ENCODE measurements at regions not wholly inside any gene's neighbourhood (a gene's known extent, or its start where the extent isn't known, plus 50 kb on each side); places are given as distances from the start of the nearest gene placed in this dataset.

GRCh38 chr4:144507311-144508101 lies 138.4 kb upstream of the HHIP start:
- no peak for TF ChIP-seq CTCF (IDR thresholded peaks at IDR 0.05)

- no peak for TF ChIP-seq CTCF (IDR thresholded peaks at IDR 0.05)
These were observed 136.6 kb upstream of the HHIP start for GRCh38 chr4:144509088-144510015.

- no peak for TF ChIP-seq CTCF (IDR thresholded peaks at IDR 0.05)
These were observed 131.2 kb upstream of the HHIP start for GRCh38 chr4:144514736-144515135.

- TF ChIP-seq CTCF (IDR thresholded peaks at IDR 0.05): no peak
These were observed 127.6 kb upstream of the HHIP start for GRCh38 chr4:144518181-144518895.

GRCh38 chr4:144531841-144532240 lies 114.1 kb upstream of the HHIP start:
- TF ChIP-seq CTCF (IDR thresholded peaks at IDR 0.05): no peak

- no peak for TF ChIP-seq CTCF (IDR thresholded peaks at IDR 0.05)
These were observed 98.2 kb upstream of the HHIP start for GRCh38 chr4:144547678-144548298.

- no peak for TF ChIP-seq CTCF (IDR thresholded peaks at IDR 0.05)
These were observed 89.3 kb upstream of the HHIP start for GRCh38 chr4:144556636-144557035.

Data from LNCAP (cell line).